Spleen (tissue), 7 donors: ENCODE measurements at regions not wholly inside any gene's neighbourhood (a gene's known extent, or its start where the extent isn't known, plus 50 kb on each side); places are given as distances from the start of the nearest gene placed in this dataset.

Source experiments
- CTCF ChIP-seq, 11 experiments: fragments of 200-600 bp in 7 of 11; fragments of 450-650 bp in 4 of 11; sonication (generic) in 4 of 11; IDR thresholded peaks in 8 of 11; conservative IDR thresholded peaks in 3 of 11; 1 replicate in 7 of 11; 2 replicates in 4 of 11; pipeline versions ENCODE4 v1.4.0 to v1.8.0; 2016 to 2021; ENCODE audit warnings: antibody characterized with exemption in 11 of 11, inconsistent platforms in 4 of 11, mild to moderate bottlenecking in 1 of 11
- POLR2A ChIP-seq, 3 donors: fragments of 450-650 bp; IDR thresholded peaks; one replicate each; pipeline ENCODE4 v1.5.1; 2017; ENCODE audit warnings: antibody characterized with exemption in 3 of 3, mild to moderate bottlenecking in 1 of 3
- POLR2AphosphoS5 ChIP-seq, 3 donors: sonication (generic); formaldehyde crosslinking; IDR thresholded peaks; one replicate each; pipeline ENCODE4 v1.5.1; 2017; ENCODE audit warnings: antibody characterized with exemption in 3 of 3
- donor health status: DM: no; HTN: no; CAD: no; lungs with moderate emphysema.
- donor health status: DM: no; HTN: no; CAD: no.
- donor health status: DM: no; HTN: no; CAD: no.

- no peak for TF ChIP-seq CTCF (IDR thresholded peaks at IDR 0.05 in 8 of 11, conservative IDR thresholded peaks at IDR 0.05 in 3 of 11)
- no peak for TF ChIP-seq POLR2A (IDR thresholded peaks at IDR 0.05)
- TF ChIP-seq POLR2AphosphoS5 (IDR thresholded peaks at IDR 0.05): no peak
These were observed 232.7 kb upstream of the POU3F2 start for GRCh38 chr6:98601716-98602115.
